ENCODE measurements at regions not wholly inside any gene's neighbourhood (a gene's known extent, or its start where the extent isn't known, plus 50 kb on each side); places are given as distances from the start of the nearest gene placed in this dataset.

DNA sequence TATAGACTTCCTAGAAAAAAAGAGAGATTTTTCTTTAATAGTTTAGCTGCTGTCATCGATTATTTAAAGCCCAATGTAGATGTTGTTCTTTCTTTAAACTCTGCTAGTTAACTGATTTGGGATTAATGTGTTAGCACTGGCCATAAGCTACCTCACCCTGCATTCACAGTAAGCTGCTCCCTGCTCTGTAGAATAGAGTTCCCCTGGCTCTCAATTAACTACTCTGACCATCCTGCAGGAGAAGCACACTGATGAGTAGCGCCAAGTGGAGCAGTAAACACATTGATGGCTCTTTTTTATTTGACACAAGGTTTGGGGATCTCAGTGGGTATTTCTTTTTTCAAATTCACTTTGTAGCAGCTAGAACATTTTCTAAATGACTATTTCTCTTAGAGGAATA, 807.9 kb upstream of the ZNF608 start:
- ChIA-PET POLR2A (no interaction called here), CTCF (no interaction called here), SMC1A (ENCODE audit: uncharacterized antibody, unreplicated experiment) (interaction anchor here (1.0 kb wide), 1 partner anchor 11 kb away, joined by 3 read pairs; no protein-coding TSS in a partner anchor), RAD21 (ENCODE audit: unreplicated experiment) (no interaction called here)
- TF ChIP-seq, protein P1, sequence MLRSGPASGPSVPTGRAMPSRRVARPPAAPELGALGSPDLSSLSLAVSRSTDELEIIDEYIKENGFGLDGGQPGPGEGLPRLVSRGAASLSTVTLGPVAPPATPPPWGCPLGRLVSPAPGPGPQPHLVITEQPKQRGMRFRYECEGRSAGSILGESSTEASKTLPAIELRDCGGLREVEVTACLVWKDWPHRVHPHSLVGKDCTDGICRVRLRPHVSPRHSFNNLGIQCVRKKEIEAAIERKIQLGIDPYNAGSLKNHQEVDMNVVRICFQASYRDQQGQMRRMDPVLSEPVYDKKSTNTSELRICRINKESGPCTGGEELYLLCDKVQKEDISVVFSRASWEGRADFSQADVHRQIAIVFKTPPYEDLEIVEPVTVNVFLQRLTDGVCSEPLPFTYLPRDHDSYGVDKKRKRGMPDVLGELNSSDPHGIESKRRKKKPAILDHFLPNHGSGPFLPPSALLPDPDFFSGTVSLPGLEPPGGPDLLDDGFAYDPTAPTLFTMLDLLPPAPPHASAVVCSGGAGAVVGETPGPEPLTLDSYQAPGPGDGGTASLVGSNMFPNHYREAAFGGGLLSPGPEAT (IDR thresholded peaks at IDR 0.05; ENCODE audit: low read depth), result no peak
- TF ChIP-seq, protein P2, sequence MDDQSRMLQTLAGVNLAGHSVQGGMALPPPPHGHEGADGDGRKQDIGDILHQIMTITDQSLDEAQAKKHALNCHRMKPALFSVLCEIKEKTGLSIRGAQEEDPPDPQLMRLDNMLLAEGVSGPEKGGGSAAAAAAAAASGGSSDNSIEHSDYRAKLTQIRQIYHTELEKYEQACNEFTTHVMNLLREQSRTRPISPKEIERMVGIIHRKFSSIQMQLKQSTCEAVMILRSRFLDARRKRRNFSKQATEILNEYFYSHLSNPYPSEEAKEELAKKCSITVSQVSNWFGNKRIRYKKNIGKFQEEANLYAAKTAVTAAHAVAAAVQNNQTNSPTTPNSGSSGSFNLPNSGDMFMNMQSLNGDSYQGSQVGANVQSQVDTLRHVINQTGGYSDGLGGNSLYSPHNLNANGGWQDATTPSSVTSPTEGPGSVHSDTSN (IDR thresholded peaks at IDR 0.05; ENCODE audit: insufficient replicate concordance, low read depth, low read length), result no peak
- TF ChIP-seq STAT3 (IDR thresholded peaks at IDR 0.05; ENCODE audit: low read depth, low read length), result no peak
- no peak for TF ChIP-seq IKZF2 (IDR thresholded peaks at IDR 0.05)
- TF ChIP-seq ZNF274 (IDR thresholded peaks at IDR 0.05; ENCODE audit: insufficient read depth, insufficient read length), result no peak
- no peak for TF ChIP-seq CHD4 (IDR thresholded peaks at IDR 0.05)
- TF ChIP-seq POLR2AphosphoS2 (IDR thresholded peaks at IDR 0.05; ENCODE audit: low read depth, low read length), result no peak
- TF ChIP-seq SMAD5 (IDR thresholded peaks at IDR 0.05; ENCODE audit: low read depth), result no peak
- TF ChIP-seq, protein P3, sequence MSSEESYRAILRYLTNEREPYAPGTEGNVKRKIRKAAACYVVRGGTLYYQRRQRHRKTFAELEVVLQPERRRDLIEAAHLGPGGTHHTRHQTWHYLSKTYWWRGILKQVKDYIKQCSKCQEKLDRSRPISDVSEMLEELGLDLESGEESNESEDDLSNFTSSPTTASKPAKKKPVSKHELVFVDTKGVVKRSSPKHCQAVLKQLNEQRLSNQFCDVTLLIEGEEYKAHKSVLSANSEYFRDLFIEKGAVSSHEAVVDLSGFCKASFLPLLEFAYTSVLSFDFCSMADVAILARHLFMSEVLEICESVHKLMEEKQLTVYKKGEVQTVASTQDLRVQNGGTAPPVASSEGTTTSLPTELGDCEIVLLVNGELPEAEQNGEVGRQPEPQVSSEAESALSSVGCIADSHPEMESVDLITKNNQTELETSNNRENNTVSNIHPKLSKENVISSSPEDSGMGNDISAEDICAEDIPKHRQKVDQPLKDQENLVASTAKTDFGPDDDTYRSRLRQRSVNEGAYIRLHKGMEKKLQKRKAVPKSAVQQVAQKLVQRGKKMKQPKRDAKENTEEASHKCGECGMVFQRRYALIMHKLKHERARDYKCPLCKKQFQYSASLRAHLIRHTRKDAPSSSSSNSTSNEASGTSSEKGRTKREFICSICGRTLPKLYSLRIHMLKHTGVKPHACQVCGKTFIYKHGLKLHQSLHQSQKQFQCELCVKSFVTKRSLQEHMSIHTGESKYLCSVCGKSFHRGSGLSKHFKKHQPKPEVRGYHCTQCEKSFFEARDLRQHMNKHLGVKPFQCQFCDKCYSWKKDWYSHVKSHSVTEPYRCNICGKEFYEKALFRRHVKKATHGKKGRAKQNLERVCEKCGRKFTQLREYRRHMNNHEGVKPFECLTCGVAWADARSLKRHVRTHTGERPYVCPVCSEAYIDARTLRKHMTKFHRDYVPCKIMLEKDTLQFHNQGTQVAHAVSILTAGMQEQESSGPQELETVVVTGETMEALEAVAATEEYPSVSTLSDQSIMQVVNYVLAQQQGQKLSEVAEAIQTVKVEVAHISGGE (CRISPR knock-in tag; IDR thresholded peaks at IDR 0.05), result no peak
- no peak for TF ChIP-seq CREM (IDR thresholded peaks at IDR 0.05; ENCODE audit: low read depth)
- DNase-seq (ENCODE audit: low read depth, low spot score) (no peak), FAIRE-seq (no peak), ATAC-seq (no peak)
- Histone ChIP-seq H3K9ac (ENCODE audit: control insufficient read depth, insufficient read depth, low read length) (no peak overlapping the region), H3K4me2 (ENCODE audit: control insufficient read depth, insufficient read depth) (no peak overlapping the region), H4K20me1 (ENCODE audit: control insufficient read depth, insufficient read depth) (no peaks in the 10 kb centered on the region), H3K27ac (ENCODE audit: control insufficient read depth, insufficient read depth) (no peak overlapping the region), H3K4me3 (no peak overlapping the region), H3K27me3 (replicated peaks in 1 of 2; ENCODE audit: control insufficient read depth in 2 of 2, insufficient read depth in 2 of 2, low read length in 1 of 2) (no peaks in the 10 kb centered on the region), H2AFZ (ENCODE audit: control insufficient read depth, low read depth, low read length) (no peak overlapping the region), H3K36me3 (ENCODE audit: control insufficient read depth in 2 of 2, insufficient read depth in 2 of 2, low read length in 1 of 2) (no peaks in the 10 kb centered on the region), H3K4me1 (ENCODE audit: control insufficient read depth, insufficient read depth, low read length) (no peaks in the 10 kb centered on the region), H3K9me3 (replicated peaks; ENCODE audit: control insufficient read depth, insufficient read depth, low read length) (no peaks in the 10 kb centered on the region), H3K79me2 (ENCODE audit: control insufficient read depth, insufficient read depth, low read length) (no peaks in the 10 kb centered on the region)
- 31% methylated on average over 2 of the region's 2 CpGs for WGBS (ENCODE audit: insufficient coverage, insufficient replicate concordance, low lambda C conversion rate, missing lambda C conversion rate)
- no TSS peak for BruUV-seq (replicated peaks)
- intact Hi-C loops (cut with micrococcal nuclease; ENCODE audit: unreplicated experiment) (no loop called here), in situ Hi-C loops (cut with MboI) (no loop called here)

All from GM12878 (cell line).